Gastrocnemius medialis (tissue), 4 donors: ENCODE measurements at regions not wholly inside any gene's neighbourhood (a gene's known extent, or its start where the extent isn't known, plus 50 kb on each side); places are given as distances from the start of the nearest gene placed in this dataset.

Experiments
- ATAC-seq, 2 donors: fragments of 150-250 bp; one replicate each; pipeline ENCODE4 v1.9.1; 2016
- DNase-seq, 2 donors: peaks; one replicate each; pipeline ENCODE4 v3.0.0-alpha.2; 2019
- H3K27ac ChIP-seq, 4 donors: fragments of 200-600 bp; sonication (generic); 1 replicate in 1 of 4; 2 replicates in 3 of 4; pipeline ENCODE4 v1.5.1; 2016 to 2018; ENCODE audit warnings: mild to moderate bottlenecking in 2 of 4, moderate library complexity in 1 of 4
- H3K27me3 ChIP-seq, 3 donors: fragments of 200-600 bp; sonication (generic) in 2 of 3; 1 replicate in 1 of 3; 2 replicates in 2 of 3; pipeline versions ENCODE4 v1.5.1 to v1.6.0; 2016 to 2019; ENCODE audit warnings: mild to moderate bottlenecking in 1 of 3, moderate library complexity in 1 of 3
- H3K36me3 ChIP-seq, 2 donors: fragments of 200-600 bp; sonication (generic) in 1 of 2; one replicate each; pipeline ENCODE4 v1.5.1; 2017 to 2018
- H3K4me1 ChIP-seq, 2 donors: fragments of 200-600 bp; sonication (generic) in 1 of 2; one replicate each; pipeline ENCODE4 v1.5.1; 2016 to 2017; ENCODE audit warnings: mild to moderate bottlenecking in 2 of 2
- H3K4me3 ChIP-seq, 4 donors: fragments of 200-600 bp; sonication (generic) in 3 of 4; 1 replicate in 1 of 4; 2 replicates in 3 of 4; pipeline ENCODE4 v1.5.1; 2016 to 2019; ENCODE audit warnings: mild to moderate bottlenecking in 2 of 4
- H3K9me3 ChIP-seq, 3 donors: fragments of 200-600 bp; sonication (generic) in 2 of 3; 1 replicate in 1 of 3; 2 replicates in 2 of 3; pipeline ENCODE4 v1.5.1; 2016 to 2019
- CTCF ChIP-seq, 5 experiments: fragments of 450-650 bp in 3 of 5; fragments of 200-600 bp in 2 of 5; sonication (generic) in 2 of 5; IDR thresholded peaks in 4 of 5; conservative IDR thresholded peaks in 1 of 5; 1 replicate in 4 of 5; 2 replicates in 1 of 5; pipeline ENCODE4 v1.5.1; 2016 to 2019; ENCODE audit warnings: antibody characterized with exemption in 5 of 5, mild to moderate bottlenecking in 3 of 5, moderate library complexity in 3 of 5
- POLR2A ChIP-seq, 2 donors: fragments of 450-650 bp; IDR thresholded peaks; one replicate each; pipeline ENCODE4 v1.6.1; 2017; ENCODE audit warnings: antibody characterized with exemption in 2 of 2, mild to moderate bottlenecking in 2 of 2, moderate library complexity in 2 of 2
- in situ Hi-C, 4 donors: fragments of 200-750 bp; cut with MboI; loops; one replicate each; pipeline versions ENCODE4 v1.15.0 to v1.8.0; 2017; ENCODE audit warnings: low sequenced_read_pairs in 4 of 4
- intact Hi-C: fragments of 100-400 bp; cut with DNase I; formaldehyde crosslinking; loops from one replicate; pipeline ENCODE4 v1.15.1; 2023; ENCODE audit warnings: low total_unique reads

GRCh38 chr1:172914501-172915144 lies 136.1 kb downstream of the TNFSF18 start:
- no peaks in the 10 kb centered on the region for H3K36me3 ChIP-seq
- DNase-seq, result no peak
- no peaks in the 10 kb centered on the region for H3K4me1 ChIP-seq
- TF ChIP-seq CTCF (IDR thresholded peaks at IDR 0.05 in 4 of 5, conservative IDR thresholded peaks at IDR 0.05 in 1 of 5), result no peak
- TF ChIP-seq POLR2A (IDR thresholded peaks at IDR 0.05), result no peak
- no peak for ATAC-seq
- in situ Hi-C loops, result no loop called here
- H3K9me3 ChIP-seq, result peaks cover 0 to 4% (median 0%) of the 10 kb centered on the region in 3 donors
- no peak overlapping the region for H3K27ac ChIP-seq
- H3K27me3 ChIP-seq, result no peaks in the 10 kb centered on the region
- intact Hi-C loops, result no loop called here
- H3K4me3 ChIP-seq, result no peak overlapping the region

- intact Hi-C loops, result no loop called here
- no peak for ATAC-seq
Observed at GRCh38 chr1:172915271-172915670, 135.5 kb downstream of the TNFSF18 start.

DNA sequence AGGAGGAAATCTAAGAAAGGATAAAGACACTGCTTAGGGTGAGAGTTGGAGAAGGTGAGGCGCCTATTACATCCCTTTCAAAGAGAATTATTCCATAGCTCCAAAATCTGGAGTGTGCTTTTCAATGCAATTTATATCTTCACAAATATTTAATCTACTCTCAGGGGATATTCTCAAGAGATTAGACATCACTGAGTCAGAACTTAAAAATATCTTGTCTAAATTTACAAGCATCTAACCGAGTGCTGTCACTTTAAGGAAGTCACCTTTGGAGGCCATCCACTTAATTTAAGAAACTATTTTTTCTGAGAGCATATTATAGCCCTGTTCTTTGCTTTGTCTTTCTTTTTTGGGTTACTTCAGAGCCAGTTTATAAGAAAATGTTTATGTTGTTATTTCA lies 134.6 kb downstream of the TNFSF18 start:
- DNase-seq, result no peak
- no peak for ATAC-seq
- no peak overlapping the region for H3K4me3 ChIP-seq
- intact Hi-C loops, result no loop called here
- no peak overlapping the region for H3K27ac ChIP-seq
- H3K4me1 ChIP-seq, result no peaks in the 10 kb centered on the region
- no peaks in the 10 kb centered on the region for H3K36me3 ChIP-seq
- TF ChIP-seq CTCF (IDR thresholded peaks at IDR 0.05 in 4 of 5, conservative IDR thresholded peaks at IDR 0.05 in 1 of 5) (no peak), POLR2A (IDR thresholded peaks at IDR 0.05) (no peak)
- in situ Hi-C loops, result no loop called here
- H3K9me3 ChIP-seq, result peaks cover 0 to 4% (median 0%) of the 10 kb centered on the region in 3 donors
- no peaks in the 10 kb centered on the region for H3K27me3 ChIP-seq

More at GRCh38 chr1:172915271-172915670, 135.5 kb downstream of the TNFSF18 start:
- Histone ChIP-seq H3K4me3 (no peak overlapping the region), H3K4me1 (no peaks in the 10 kb centered on the region), H3K27ac (no peak overlapping the region), H3K27me3 (no peaks in the 10 kb centered on the region), H3K9me3 (peaks cover 0 to 4% (median 0%) of the 10 kb centered on the region in 3 donors), H3K36me3 (no peaks in the 10 kb centered on the region)
- DNase-seq, result no peak
- in situ Hi-C loops, result no loop called here
- no peak for TF ChIP-seq POLR2A (IDR thresholded peaks at IDR 0.05)
- no peak for TF ChIP-seq CTCF (IDR thresholded peaks at IDR 0.05 in 4 of 5, conservative IDR thresholded peaks at IDR 0.05 in 1 of 5)

- ATAC-seq (no peak), DNase-seq (no peak)
- H3K27me3 ChIP-seq, result no peaks in the 10 kb centered on the region
- no peaks in the 10 kb centered on the region for H3K4me1 ChIP-seq
- H3K27ac ChIP-seq, result no peak overlapping the region
- in situ Hi-C loops (no loop called here), intact Hi-C loops (no loop called here)
- TF ChIP-seq CTCF (IDR thresholded peaks at IDR 0.05 in 4 of 5, conservative IDR thresholded peaks at IDR 0.05 in 1 of 5) (no peak), POLR2A (IDR thresholded peaks at IDR 0.05) (no peak)
- no peak overlapping the region for H3K4me3 ChIP-seq
- no peaks in the 10 kb centered on the region for H3K9me3 ChIP-seq
- H3K36me3 ChIP-seq, result no peaks in the 10 kb centered on the region
Observed at GRCh38 chr1:172917972-172918371, 132.8 kb downstream of the TNFSF18 start.

GRCh38 chr1:172918478-172918877 lies 132.3 kb downstream of the TNFSF18 start:
- H3K4me1 ChIP-seq, result no peaks in the 10 kb centered on the region

More at GRCh38 chr1:172918478-172918877, 132.3 kb downstream of the TNFSF18 start:
- H3K36me3 ChIP-seq, result no peaks in the 10 kb centered on the region
- no peak overlapping the region for H3K27ac ChIP-seq
- ATAC-seq, result no peak
- H3K9me3 ChIP-seq, result no peaks in the 10 kb centered on the region
- no peaks in the 10 kb centered on the region for H3K27me3 ChIP-seq
- intact Hi-C loops, result no loop called here
- no peak overlapping the region for H3K4me3 ChIP-seq
- TF ChIP-seq POLR2A (IDR thresholded peaks at IDR 0.05), result no peak
- no peak for TF ChIP-seq CTCF (IDR thresholded peaks at IDR 0.05 in 4 of 5, conservative IDR thresholded peaks at IDR 0.05 in 1 of 5)
- no peak for DNase-seq
- in situ Hi-C loops, result no loop called here
